B cell (primary cell): ENCODE measurements at regions not wholly inside any gene's neighbourhood (a gene's known extent, or its start where the extent isn't known, plus 50 kb on each side); places are given as distances from the start of the nearest gene placed in this dataset.
A peak's percentile ranks its signal among the peaks of the same experiment; 100 is the strongest.

Experiments used
- ATAC-seq: fragments of 200-7000 bp; cut with Tn5 transposase; one replicate; pipeline ENCODE4 v1.10.0; 2021; ENCODE audit warnings: low read depth, mild to moderate bottlenecking, moderate number of reproducible peaks, moderate library complexity
- CTCF ChIA-PET: fragments of 350-600 bp; sonication (Branson Sonifier 250); formaldehyde crosslinking; loops from one replicate; lab custom pipeline; 2021; ENCODE audit warnings: antibody characterized with exemption, inconsistent platforms; lab: Charles Lee
- POLR2A ChIA-PET: fragments of 350-600 bp; sonication (Branson Sonifier 250); formaldehyde crosslinking; loops from one replicate; lab custom pipeline; 2021; ENCODE audit warnings: antibody characterized with exemption; lab: Charles Lee
- DNase-seq: peaks from one replicate; pipeline ENCODE4 v3.0.0; 2013
- H2AFZ ChIP-seq: 2 replicates; pipeline ENCODE4 v1.6.1; 2012; ENCODE audit warnings: mild to moderate bottlenecking, low read depth, low read length; ENCODE audit not compliant: insufficient read depth, poor library complexity, severe bottlenecking
- H3K27ac ChIP-seq, 2 donors: 1 replicate in 1 of 2; 2 replicates in 1 of 2; pipeline ENCODE4 v1.5.1; 2012 to 2013; ENCODE audit warnings: low read length in 2 of 2, mild to moderate bottlenecking in 2 of 2, moderate library complexity in 1 of 2
- H3K27me3 ChIP-seq, 4 experiments: fragments of 200-600 bp in 1 of 4; sonication (generic) in 1 of 4; replicated peaks in 1 of 4; 1 replicate in 2 of 4; 2 replicates in 2 of 4; pipeline versions ENCODE4 v1.6.1 to v1.7.0; 2013 to 2016; ENCODE audit warnings: low read length in 3 of 4, mild to moderate bottlenecking in 2 of 4, mixed read lengths in 1 of 4, moderate library complexity in 1 of 4; ENCODE audit not compliant: insufficient read depth in 4 of 4, control insufficient read depth in 3 of 4; ENCODE audit errors: control extremely low read depth in 1 of 4
- H3K36me3 ChIP-seq, 2 experiments: replicated peaks in 1 of 2; 1 replicate in 1 of 2; 2 replicates in 1 of 2; pipeline versions ENCODE4 v1.6.1 to v1.7.1; 2013; ENCODE audit warnings: low read length in 1 of 2; ENCODE audit not compliant: insufficient read depth in 2 of 2, control insufficient read depth in 1 of 2; ENCODE audit errors: control extremely low read depth in 1 of 2, extremely low read depth in 1 of 2
- H3K4me1 ChIP-seq, 2 donors: fragments of 200-600 bp in 1 of 2; sonication (generic) in 1 of 2; 1 replicate in 1 of 2; 2 replicates in 1 of 2; pipeline versions ENCODE4 v1.5.1 to v1.6.1; 2013 to 2017; ENCODE audit warnings: low read length in 2 of 2; ENCODE audit not compliant: control insufficient read depth in 2 of 2, insufficient read depth in 2 of 2
- H3K4me2 ChIP-seq: replicated peaks from 2 replicates; pipeline ENCODE3; 2012; ENCODE audit warnings: mild to moderate bottlenecking, low read depth, low read length; ENCODE audit not compliant: poor library complexity, severe bottlenecking
- H3K4me3 ChIP-seq, 5 experiments: fragments of 200-600 bp in 1 of 5; sonication (generic) in 1 of 5; 1 replicate in 3 of 5; 2 replicates in 2 of 5; pipeline versions ENCODE4 v1.5.1 to v1.7.0; 2011 to 2016; ENCODE audit warnings: low read length in 4 of 5, mild to moderate bottlenecking in 4 of 5, low read depth in 2 of 5, control low read depth in 1 of 5, moderate library complexity in 1 of 5; ENCODE audit not compliant: insufficient read depth in 1 of 5; ENCODE audit errors: control extremely low read depth in 1 of 5, extremely low read depth in 1 of 5
- H3K79me2 ChIP-seq: fragments of 200-600 bp; sonication (generic); one replicate; pipeline ENCODE4 v1.6.0; 2016; ENCODE audit warnings: low read length; ENCODE audit not compliant: control insufficient read depth, insufficient read depth
- H3K9ac ChIP-seq: fragments of 200-600 bp; sonication (generic); 2 replicates; pipeline ENCODE4 v1.6.1; 2017; ENCODE audit warnings: mild to moderate bottlenecking, low read length, moderate library complexity
- H3K9me3 ChIP-seq, 3 donors: one replicate each; pipeline versions ENCODE4 v1.6.1 to v1.7.1; 2013; ENCODE audit warnings: low read length in 2 of 3; ENCODE audit not compliant: control insufficient read depth in 2 of 3, insufficient read depth in 1 of 3; ENCODE audit errors: control extremely low read depth in 1 of 3
- H4K20me1 ChIP-seq: 2 replicates; pipeline ENCODE4 v1.6.0; 2012; ENCODE audit warnings: mild to moderate bottlenecking, low read length; ENCODE audit not compliant: insufficient read depth, control insufficient read depth, poor library complexity, severe bottlenecking
- H3K27ac Mint-ChIP-seq: one replicate; pipeline ENCODE4 v1.8.0; 2021; ENCODE audit warnings: mixed read lengths
- H3K27me3 Mint-ChIP-seq: one replicate; pipeline ENCODE4 v1.8.0; 2021; ENCODE audit warnings: mixed read lengths
- H3K4me1 Mint-ChIP-seq: one replicate; pipeline ENCODE4 v1.8.0; 2021; ENCODE audit warnings: mixed read lengths
- H3K4me3 Mint-ChIP-seq: one replicate; pipeline ENCODE4 v1.8.0; 2021; ENCODE audit warnings: mixed read lengths
- H3K9me3 Mint-ChIP-seq: one replicate; pipeline ENCODE4 v1.8.0; 2022; ENCODE audit warnings: mixed read lengths; ENCODE audit not compliant: insufficient read depth
- CTCF ChIP-seq: fragments of 200-600 bp; IDR thresholded peaks from one replicate; pipeline ENCODE4 v1.8.0; 2022; ENCODE audit warnings: antibody characterized with exemption, mild to moderate bottlenecking
- EZH2 ChIP-seq: IDR thresholded peaks from 2 replicates; pipeline ENCODE4 v1.6.1; 2012; ENCODE audit warnings: borderline replicate concordance, low read depth, mild to moderate bottlenecking, moderate library complexity, low read length; ENCODE audit not compliant: insufficient read depth, poor library complexity, severe bottlenecking
- WGBS: methylation state at CpG from one replicate; pipeline ENCODE4 v1.1.5; 2013; ENCODE audit warnings: missing lambda C conversion rate; ENCODE audit not compliant: insufficient coverage; 5-methylcytosine and 5-hydroxymethylcytosine counted together
- intact Hi-C: fragments of 100-400 bp; cut with micrococcal nuclease; formaldehyde crosslinking; loops from one replicate; pipeline ENCODE4 v1.10.0; 2022

DNA sequence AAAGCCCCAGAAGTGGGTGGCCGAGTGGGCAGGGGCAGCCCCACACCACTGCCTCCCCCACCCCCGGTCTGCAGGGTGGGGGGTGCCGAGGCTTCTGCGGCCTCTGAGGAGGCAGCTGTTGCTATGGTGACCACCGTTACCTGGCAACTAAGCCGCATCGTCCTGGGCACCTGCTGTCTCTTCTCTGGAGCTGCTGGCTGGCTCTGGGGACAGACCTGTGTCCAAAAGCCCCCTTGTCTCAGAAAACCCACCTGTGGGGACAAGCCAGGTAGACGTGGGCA lies 79.9 kb upstream of the PRR5 start:
- Histone ChIP-seq H3K9me3 (peaks cover 0 to 3% (median 0%) of the 10 kb centered on the region in 3 donors), H4K20me1 (no peaks in the 10 kb centered on the region), H3K27me3 (peaks cover 0 to 35% (median 8%) of the 10 kb centered on the region in 4 experiments), H3K4me3 (no peak overlapping the region), H2AFZ (no peak overlapping the region), H3K36me3 (no peaks in the 10 kb centered on the region), H3K79me2 (no peaks in the 10 kb centered on the region), H3K9ac (no peak overlapping the region), H3K27ac (no peak overlapping the region), H3K4me1 (peaks cover 8 to 13% of the 10 kb centered on the region in 2 donors), H3K4me2 (no peak overlapping the region)
- TF ChIP-seq EZH2 (no peak), CTCF (no peak)
- Mint-ChIP-seq H3K27me3 (peaks cover 11% of the 10 kb centered on the region), H3K4me1 (no peaks in the 10 kb centered on the region), H3K27ac (no peak overlapping the region), H3K9me3 (no peaks in the 10 kb centered on the region), H3K4me3 (no peak overlapping the region)
- POLR2A ChIA-PET = no interaction called here
- DNase-seq (peak; percentile 28), ATAC-seq (no peak)
- intact Hi-C loops = no loop called here
- CTCF ChIA-PET = interaction anchor here (0.6 kb wide), 1 partner anchor 534 kb away, joined by 3 read pairs; no protein-coding TSS in a partner anchor
- WGBS = 70% methylated on average over 6 of the region's 8 CpGs

GRCh38 chr22:44621401-44622146 lies 80.4 kb upstream of the PRR5 start:
- H2AFZ ChIP-seq = no peak overlapping the region
- intact Hi-C loops = no loop called here
- H3K27ac Mint-ChIP-seq = no peak overlapping the region
- H3K9me3 ChIP-seq = peaks cover 0 to 7% (median 0%) of the 10 kb centered on the region in 3 donors
- ChIA-PET CTCF (interaction anchor here (0.6 kb wide), 1 partner anchor 533 kb away, joined by 3 read pairs; no protein-coding TSS in a partner anchor), POLR2A (no interaction called here)
- H3K27ac ChIP-seq = no peak overlapping the region
- H3K9me3 Mint-ChIP-seq = no peaks in the 10 kb centered on the region
- H3K4me2 ChIP-seq = no peak overlapping the region
- H3K36me3 ChIP-seq = no peaks in the 10 kb centered on the region
- H3K4me3 ChIP-seq = no peak overlapping the region
- H3K27me3 Mint-ChIP-seq = peaks cover 11% of the 10 kb centered on the region
- no peaks in the 10 kb centered on the region for H3K4me1 Mint-ChIP-seq
- TF ChIP-seq EZH2 = no peak
- no peak for TF ChIP-seq CTCF
- no peak overlapping the region for H3K9ac ChIP-seq
- ATAC-seq (no peak), DNase-seq (no peak)
- H3K4me1 ChIP-seq = peaks cover 8 to 13% of the 10 kb centered on the region in 2 donors
- H4K20me1 ChIP-seq = no peaks in the 10 kb centered on the region
- no peaks in the 10 kb centered on the region for H3K79me2 ChIP-seq
- peaks cover 0 to 39% (median 8%) of the 10 kb centered on the region in 4 experiments for H3K27me3 ChIP-seq
- 97% methylated on average over 12 of the region's 21 CpGs for WGBS
- no peak overlapping the region for H3K4me3 Mint-ChIP-seq
